HG03025 (cell line): ENCODE measurements at regions not wholly inside any gene's neighbourhood (a gene's known extent, or its start where the extent isn't known, plus 50 kb on each side); places are given as distances from the start of the nearest gene placed in this dataset.
A peak's percentile ranks its signal among the peaks of the same experiment; 100 is the strongest.

Experiments used
- ATAC-seq: cut with Tn5 transposase; IDR thresholded peaks from one replicate; pipeline ENCODE4 v1.9.1; 2021; ENCODE audit warnings: mild to moderate bottlenecking, moderate library complexity; ENCODE audit not compliant: unreplicated experiment, low FRiP score

DNA sequence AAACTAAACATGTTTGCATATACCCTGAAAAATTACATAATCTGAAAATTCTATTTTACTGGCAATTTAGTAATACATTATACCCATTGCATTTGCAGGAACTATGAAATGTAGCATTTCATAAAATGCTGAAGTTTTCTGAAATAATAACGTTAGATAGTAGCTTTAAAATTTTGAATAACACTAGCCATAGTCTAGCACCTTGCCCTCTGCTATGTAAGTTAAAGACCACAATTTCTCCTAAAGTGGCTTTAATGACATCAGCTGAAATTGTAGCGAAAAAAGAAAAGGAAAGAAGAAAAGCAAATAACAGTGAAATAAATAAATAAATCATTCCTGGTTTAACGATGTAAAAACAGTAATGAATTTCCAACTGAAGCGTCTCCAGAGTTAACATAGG, 172.8 kb upstream of the RASA1 start:
- no peak for ATAC-seq

DNA sequence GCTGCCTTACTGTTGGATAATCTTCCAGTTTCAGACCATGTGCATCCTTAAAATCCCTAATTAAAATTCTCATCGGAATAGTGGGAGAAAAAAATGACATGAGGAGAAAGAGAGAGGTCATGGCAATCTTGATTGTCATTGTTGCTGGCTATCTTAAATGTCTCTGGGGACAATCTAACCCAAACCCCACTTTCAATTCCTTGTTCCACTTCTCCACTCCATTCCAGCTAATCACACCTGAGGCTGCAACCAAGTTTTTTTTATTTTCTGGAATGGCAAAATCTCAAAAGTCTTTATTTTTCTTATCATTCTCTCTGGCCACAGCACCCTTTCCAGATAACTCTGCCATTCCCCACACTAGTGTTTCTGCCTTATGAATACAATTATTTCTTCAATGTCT, 171.9 kb upstream of the RASA1 start:
- no peak for ATAC-seq

DNA sequence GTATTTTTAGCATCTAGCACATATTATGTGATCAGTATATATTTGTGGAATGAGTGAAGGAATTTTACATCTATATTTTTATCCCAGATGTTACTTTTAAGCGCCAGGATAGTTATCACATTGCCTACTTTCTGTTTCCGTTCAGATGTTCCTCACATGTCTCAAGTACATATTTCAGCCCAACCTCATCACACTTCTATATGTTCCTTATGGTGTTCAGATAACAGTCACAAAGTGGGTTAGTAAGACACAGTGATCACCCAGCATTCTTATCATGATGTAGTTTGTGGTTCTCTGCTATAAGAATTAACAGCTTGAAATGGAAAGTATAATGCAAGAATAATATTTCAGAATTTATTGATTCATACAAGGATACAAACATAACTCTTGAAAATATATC, 170.0 kb upstream of the RASA1 start:
- ATAC-seq: no peak

DNA sequence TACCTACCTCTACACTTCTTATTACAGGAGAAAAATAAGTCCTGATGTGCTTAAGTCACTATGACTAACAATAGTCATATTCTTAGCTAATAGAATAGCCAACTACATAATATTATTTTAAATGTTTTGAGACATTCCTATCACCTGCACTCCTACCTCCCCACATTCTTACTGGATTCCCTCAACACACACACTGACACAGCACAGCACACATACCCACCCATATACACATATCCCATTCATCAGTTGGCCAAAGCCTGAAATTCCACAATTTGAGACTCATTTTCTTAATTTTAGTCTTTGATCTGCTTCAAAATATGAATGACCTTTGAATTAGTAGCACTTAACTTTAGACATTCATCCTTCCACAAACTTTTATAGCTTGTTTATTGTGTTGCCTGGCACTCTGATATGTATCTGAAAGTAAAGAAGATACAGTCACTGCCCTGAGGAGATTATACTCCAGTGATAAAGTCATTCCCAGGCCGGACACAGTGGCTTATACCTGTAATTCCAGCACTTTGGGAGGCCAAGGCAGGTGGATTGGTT, 168.3 kb upstream of the RASA1 start:
- no peak for ATAC-seq

DNA sequence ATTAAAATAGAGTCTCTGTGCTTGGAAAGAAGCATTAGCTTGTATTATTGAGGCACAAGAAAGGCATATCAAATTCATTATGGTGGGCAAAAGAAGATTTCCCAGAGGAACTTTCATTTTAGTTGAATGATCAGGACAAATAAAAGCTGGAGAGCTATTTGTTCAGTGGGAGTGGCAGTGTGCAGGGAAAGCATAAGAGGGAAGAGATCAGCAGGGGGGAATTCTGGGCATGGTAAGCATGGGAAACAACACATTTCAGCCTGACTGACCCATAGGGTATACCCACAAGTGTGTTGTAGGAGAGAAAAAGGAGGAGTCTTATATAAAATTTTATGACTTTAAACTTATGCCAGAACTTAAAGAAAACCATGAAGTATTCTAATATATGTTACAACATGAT, 167.7 kb upstream of the RASA1 start:
- ATAC-seq: no peak

DNA sequence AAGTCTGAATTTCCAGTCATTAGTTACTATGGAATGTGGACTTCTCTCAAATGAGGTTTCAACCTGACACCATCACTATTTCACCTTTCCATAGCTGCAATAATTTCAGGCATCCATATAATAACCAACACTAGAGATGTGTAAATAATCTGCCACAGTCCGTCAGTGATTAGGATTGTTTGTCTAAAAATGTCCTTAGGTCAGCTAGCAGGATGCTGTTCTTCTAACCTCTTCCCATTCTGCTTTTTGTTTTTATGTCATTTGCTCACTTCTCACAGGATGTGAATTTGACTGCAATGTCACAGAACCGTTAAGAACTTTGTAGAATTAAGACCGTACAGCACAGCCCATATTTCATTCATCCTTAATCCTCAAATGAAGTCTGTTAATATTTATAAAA, 166.4 kb upstream of the RASA1 start:
- no peak for ATAC-seq

DNA sequence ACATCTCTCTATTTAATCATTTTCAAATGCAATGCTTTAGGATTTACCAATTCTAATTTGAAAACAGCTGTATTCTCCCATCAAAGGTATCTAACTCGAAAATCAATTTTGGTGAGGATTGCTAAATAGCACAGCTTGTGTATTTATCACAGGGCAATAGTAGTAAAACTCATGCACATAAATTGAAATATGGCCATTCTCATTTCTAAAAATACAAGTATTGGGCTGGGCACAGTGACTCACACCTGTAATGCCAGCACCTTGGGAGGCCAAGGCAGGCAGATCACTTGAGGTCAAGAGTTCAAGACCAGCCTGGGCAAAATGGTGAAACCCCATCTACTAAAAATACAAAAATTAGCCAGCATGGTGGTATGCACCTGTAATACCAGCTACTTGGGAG, 164.8 kb upstream of the RASA1 start:
- no peak for ATAC-seq

DNA sequence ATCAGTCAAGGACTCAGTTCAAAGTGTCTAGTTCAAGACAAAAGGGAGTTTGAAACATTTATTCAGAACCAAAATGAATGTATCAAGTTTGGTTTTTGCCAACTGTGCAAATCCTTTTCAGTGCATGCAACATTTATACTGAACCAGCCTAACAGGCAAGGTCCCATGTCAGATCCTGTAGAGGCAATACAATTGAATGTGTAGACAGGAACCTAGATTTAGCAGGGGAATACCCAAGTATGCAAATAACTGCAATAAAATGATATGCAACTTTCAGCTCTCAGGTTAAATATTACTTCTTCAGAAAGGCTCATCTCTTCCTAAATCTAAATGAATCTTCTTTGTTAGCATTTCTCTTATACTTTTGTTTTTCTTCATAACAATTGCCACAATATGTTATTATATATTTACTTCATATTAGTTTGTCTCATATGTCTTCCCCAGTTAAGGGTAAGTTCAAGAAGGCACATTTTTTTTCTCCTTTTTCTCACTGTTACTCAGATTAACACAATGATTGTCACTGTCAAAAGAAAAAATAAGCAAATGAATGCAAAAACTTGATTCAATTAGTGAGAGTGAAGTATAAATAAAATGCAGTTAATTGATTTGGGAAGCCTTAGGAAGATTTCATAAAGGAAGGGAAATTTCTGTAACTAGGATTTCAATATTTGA, 163.9 kb upstream of the RASA1 start:
- no peak for ATAC-seq

DNA sequence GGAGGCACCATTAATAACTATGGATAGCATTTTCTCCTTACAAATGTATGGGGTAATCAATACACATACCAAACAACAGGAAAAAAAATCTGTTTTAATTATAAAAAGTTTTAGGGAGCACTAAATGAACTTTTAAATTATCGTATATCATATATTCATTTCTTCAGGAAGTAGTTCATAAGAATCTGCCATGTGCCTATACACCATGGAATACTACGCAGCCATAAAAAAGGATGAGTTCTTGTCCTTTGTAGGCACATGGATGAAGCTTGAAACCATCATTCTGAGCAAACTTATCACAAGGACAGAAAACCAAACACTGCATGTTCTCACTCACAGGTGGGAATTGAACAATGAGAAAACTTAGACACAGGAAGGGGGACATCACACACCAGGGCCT, 162.1 kb upstream of the RASA1 start:
- ATAC-seq: no peak

DNA sequence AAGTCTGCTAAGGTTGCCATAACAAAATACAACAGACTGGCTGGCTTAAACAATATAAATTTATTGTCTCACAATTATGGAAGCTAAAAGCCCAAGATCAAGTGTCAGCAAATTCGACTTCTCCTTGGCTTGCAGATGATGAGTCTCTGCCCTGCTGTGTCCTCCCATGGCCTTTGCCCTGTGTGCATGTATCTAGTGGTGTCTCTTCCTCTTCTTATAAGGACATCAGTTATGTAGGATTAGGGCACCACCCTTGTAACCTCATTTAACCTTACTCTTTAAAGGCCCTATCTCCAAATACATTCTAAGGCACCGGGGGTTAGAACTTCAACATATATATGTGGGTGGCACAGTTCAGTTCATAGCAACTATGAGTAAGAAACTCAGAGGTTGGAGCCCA, 157.9 kb upstream of the RASA1 start:
- ATAC-seq: no peak

DNA sequence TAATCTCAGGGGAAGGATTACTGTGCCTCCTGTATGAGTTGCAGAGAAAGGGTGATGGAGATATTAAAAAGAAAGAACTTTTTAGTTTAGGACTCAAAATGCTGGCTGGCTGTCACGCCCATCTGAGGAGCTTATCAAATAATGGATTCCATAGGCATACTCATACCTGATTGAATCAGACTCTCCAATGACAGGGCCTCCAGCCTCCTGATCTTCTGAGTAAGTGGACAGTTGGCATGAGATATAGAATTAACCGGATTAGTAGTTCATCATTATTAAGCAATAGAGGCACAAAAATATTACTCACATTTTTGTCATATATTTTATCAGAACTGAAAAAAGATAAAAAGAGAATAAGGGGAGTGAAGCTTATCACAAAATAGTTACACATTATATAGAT, 157.0 kb upstream of the RASA1 start:
- no peak for ATAC-seq

DNA sequence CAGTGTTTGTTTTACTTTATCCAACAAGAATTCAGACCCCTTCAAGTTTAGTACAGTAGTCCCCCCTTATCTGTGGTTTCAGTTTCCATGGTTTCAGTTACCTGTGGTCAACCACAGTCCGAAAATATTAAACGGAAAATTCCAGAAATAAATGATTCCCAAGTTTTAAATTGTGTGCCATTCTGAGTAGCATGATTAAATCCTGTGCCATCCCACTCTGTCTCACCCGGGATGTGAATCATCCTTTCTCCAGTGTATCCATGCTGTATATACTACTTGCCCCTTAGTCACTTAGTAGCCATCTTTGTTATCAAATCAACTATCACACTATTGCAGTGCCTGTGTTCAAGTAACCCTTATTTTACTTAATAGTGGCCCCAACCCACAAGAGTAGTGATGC, 153.8 kb upstream of the RASA1 start:
- ATAC-seq: no peak

DNA sequence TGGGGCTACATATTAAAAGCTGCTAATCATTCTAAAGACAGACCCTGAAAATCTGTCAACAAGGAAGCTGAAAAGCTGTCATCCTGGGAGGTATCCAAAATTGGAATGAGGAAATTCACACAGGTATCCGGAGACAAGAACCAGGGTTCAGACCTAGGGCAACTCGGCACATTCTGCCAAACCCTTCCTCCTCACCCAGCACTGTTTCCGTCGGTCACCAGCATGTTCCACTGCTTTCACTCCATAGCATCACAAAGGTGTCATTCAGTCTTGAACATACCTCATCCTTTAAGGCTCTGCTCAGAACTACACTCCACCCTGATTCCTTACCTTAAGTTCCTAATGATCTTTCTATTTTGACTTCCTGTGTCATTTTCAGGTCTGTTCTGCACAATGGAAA, 153.1 kb upstream of the RASA1 start:
- ATAC-seq: no peak

DNA sequence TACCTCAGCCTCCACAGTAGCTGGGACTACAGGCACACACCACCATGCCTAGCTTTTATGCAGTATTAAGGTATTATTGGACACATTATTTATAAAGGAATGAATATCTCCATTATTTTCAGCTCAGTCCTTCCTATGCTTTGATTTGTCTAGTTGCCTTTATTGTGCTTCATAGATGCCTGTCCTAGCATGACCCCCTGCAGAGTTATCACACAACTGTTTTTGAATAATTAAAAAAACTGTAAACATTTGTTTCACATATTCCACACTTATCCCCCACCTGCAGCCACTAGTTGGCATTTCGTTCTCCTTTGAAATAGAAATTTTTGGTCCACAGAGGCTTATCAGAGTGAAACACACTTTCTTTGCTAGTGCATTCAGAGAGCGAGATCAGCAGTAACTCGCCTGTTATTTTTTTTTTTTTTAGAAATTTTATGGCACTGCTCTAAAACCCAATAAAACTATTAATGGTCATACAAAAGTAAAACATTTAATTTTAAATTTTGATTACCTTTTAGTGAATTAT, 151.8 kb upstream of the RASA1 start:
- no peak for ATAC-seq

DNA sequence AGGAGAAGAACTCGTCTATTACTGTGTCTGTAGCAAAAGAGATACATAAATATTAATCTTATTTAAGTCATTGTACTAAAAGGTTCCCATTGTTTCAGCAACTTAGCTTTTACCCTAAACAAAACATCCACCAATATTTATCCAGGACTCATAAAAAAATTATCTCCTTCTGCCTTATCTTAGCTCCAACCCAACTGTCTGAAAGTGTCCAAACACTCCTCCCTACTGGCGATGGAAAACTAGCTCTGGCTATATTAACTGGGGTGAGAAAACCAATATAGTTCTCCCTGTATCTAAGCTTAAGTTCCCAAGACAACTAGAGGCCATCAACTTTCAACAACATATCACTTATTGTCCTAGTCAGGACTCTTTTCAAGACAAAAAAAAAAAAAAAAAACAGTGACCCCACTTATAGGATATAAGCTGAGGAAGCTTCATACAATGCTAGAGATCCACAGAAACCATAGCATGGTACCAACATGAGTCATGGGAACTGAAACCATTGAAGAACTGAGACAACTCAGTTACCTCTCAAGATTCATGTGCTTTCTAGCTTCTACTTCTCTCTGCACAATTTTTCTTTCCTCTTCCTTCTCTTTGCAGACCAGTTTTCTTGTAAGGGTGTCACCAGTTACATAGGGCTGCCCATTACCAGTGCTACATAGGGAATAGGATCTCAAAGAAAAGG, 150.7 kb upstream of the RASA1 start:
- ATAC-seq: peak; percentile 88

DNA sequence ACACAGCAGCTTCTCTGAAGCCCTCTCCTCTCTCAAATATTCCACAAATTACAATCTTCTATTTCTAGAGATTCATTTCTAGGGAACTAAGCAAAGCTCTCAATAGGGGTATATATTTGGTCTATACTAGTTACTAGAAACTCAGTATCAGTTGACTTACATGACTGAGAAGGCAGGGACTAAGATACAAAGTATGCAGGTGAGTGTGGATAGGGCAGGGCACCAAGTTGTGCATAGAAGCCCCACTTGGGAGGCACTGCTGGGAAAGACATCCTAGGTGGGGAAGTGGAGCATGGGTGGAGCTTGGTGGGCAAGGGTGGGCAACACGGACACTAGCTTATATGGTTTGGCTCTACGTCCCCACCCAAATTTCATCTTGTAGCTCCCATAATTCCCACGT, 148.1 kb upstream of the RASA1 start:
- no peak for ATAC-seq

DNA sequence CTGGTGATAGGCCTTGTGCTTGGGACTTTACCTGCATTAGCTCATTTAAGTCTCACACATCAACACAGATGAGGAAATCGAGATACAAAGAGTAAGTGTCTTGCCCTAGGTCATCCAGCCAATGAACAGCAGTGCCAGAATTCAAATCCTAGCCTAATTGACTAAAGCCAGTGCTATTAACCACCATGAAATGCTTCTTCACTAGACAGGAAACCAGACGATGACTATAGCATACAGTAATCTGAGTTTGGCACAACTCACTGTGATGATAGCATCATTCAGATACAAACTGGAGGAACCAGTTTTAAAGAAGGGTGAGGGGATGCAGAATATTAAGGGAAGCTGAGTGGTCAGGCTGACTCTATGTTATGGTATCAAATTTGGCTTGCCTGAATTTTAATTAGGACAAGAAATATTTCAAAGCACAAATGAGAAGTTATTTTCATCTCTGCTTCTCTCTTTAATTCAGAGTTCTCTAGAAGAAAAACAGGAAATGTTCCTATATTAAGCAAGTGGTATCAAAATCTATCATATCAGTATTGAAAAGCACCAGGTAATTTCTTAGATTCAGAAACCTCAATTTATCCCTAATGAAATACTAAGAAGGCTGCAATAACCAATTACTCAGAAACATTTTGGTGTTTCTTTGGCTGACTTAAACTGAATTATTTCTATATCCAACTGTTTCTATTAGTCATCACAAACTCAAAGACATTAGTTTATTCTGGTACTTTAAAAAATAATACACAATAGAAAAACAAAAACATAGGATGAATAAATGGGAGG, 147.0 kb upstream of the RASA1 start:
- ATAC-seq: no peak

DNA sequence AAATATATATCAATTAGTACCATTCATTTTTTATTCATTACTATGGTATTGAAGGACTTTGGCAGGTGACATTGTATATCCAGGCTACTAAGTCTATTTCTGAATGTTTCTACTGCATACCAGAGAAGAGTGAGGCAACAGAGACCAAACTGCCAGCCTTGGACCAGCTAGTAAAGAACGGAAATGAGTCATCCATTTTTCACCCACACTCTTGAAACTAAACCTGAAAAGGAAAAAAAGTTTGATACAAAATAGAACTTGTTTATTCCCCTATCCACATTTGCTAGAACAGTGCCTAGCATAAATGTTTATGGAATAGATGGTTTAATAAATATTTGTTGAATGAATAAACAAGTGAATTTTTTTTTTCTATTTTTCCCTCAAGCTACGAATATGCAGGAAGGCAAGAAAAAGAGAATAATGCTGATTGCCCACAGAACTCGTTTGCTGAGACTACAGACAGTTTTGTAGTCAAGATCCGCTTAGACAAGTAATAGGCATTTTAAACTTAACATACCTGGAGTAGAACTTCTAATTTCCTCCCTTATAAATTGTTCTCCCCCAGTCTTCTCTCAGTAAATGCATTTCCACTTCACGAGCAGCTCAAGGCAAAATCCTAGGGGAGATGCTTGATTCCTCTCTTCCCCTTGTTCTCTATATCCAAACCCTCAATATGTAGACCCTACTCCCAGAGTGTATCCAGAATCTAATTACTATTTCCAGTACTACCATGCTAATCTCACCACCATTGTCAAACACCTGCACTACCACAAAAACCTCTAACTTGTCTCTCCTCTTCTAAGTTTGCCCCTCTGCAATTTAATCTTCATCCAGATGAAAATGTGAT, 146.2 kb upstream of the RASA1 start:
- ATAC-seq: peak; percentile 64

DNA sequence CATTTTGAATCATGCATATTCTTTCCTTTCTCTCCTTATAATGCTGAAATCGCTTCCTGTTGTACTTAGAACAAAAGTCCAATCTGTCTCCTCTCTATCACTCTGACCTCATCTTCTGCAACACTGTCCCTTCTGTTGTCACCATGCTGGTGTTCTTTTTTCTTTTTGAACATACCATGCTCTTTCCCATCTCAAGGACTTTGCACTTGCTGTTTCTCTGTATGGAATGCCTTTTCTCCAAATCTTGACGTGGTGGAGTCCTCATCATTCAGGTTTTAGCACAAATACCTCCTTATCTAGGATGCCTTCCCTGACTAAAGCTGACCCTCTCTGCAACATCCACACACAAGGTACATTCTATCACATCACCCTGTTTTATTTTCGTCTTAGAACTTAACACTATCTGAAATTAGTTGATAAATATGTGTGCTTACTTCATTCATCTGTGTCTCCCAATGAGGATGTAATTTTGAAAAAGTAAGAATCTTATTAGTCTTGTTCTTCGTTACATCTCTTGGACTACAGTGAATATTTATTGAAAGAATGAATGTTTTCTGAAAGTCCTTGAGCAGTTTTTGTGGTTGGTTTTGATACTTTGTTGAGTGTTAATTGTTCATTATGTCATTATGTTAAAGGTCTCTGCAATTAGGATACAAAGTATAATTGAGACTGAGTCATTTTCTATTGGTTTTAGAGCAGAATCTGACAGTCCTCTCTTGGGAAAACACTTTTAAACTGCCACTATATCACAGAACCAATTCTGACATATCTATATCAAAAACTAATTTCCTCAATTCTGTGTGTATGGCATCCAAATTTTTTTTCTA, 145.3 kb upstream of the RASA1 start:
- no peak for ATAC-seq

DNA sequence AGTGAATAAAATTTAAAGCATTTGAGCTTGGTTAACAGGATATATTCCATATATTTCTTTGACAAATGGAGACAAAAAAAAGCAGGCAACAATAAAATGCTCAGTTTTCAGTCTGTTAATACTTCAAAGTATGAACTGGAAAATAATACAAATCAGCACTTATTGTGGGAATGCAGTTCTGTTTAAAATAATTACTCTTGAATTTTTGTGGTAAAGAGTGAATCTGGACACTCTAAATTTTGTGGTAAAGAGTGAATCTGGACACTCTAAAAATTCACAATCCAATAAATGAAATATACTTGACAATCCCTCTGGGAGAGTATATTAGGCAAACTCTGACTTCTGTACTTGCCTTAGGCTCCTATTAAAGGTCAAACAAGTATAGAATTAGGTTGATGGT, 141.9 kb upstream of the RASA1 start:
- no peak for ATAC-seq
